ENCODE measurements at regions not wholly inside any gene's neighbourhood (a gene's known extent, or its start where the extent isn't known, plus 50 kb on each side); places are given as distances from the start of the nearest gene placed in this dataset.

GRCh38 chr2:48249631-48250473 is 64.6 kb upstream of the FOXN2 start (continued):
- TF ChIP-seq KDM4B (CRISPR knock-in tag; IDR thresholded peaks at IDR 0.05): no peak
- peak; percentile 90; the same call in 1 of the 2 replicates for TF ChIP-seq CSRNP1 (CRISPR knock-in tag; IDR thresholded peaks at IDR 0.05)
- no peak; the same call in 1 of the 2 replicates for TF ChIP-seq NR1H2 (CRISPR knock-in tag; IDR thresholded peaks at IDR 0.05; ENCODE audit: borderline replicate concordance, low read depth)
- no peak for TF ChIP-seq MEIS1 (CRISPR knock-in tag; IDR thresholded peaks at IDR 0.05; ENCODE audit: borderline replicate concordance)
- TF ChIP-seq MTF2 (CRISPR knock-in tag; IDR thresholded peaks at IDR 0.05; ENCODE audit: borderline replicate concordance): no peak
- no peak for TF ChIP-seq ZNF557 (CRISPR knock-in tag; IDR thresholded peaks at IDR 0.05)
- TF ChIP-seq ZNF362 (CRISPR knock-in tag; IDR thresholded peaks at IDR 0.05; ENCODE audit: borderline replicate concordance): peak; percentile 64; the same call in 1 of the 2 replicates
- no peak for TF ChIP-seq TERF1 (CRISPR knock-in tag; IDR thresholded peaks at IDR 0.05)
- TF ChIP-seq ZSCAN25 (CRISPR knock-in tag; IDR thresholded peaks at IDR 0.05): peak; percentile 78
- TF ChIP-seq PRDM4 (CRISPR knock-in tag; IDR thresholded peaks at IDR 0.05; ENCODE audit: borderline replicate concordance): no peak
- TF ChIP-seq ATM (IDR thresholded peaks at IDR 0.05; ENCODE audit: borderline replicate concordance): no peak
- TF ChIP-seq CEBPB (IDR thresholded peaks at IDR 0.05; ENCODE audit: borderline replicate concordance, low read depth, low read length): peak; percentile 99
- TF ChIP-seq ZBTB37 (CRISPR knock-in tag; IDR thresholded peaks at IDR 0.05): no peak
- no peak for TF ChIP-seq ZFP90 (CRISPR knock-in tag; IDR thresholded peaks at IDR 0.05; ENCODE audit: borderline replicate concordance)
- TF ChIP-seq ZNF850 (CRISPR knock-in tag; conservative IDR thresholded peaks at IDR 0.05): no peak
- no peak for TF ChIP-seq NFE2 (CRISPR knock-in tag; IDR thresholded peaks at IDR 0.05)
- no peak for TF ChIP-seq GTF3A (CRISPR knock-in tag; conservative IDR thresholded peaks at IDR 0.05)
- TF ChIP-seq ZNF562 (CRISPR knock-in tag; IDR thresholded peaks at IDR 0.05; ENCODE audit: borderline replicate concordance): no peak
- TF ChIP-seq ZNF616 (CRISPR knock-in tag; IDR thresholded peaks at IDR 0.05; ENCODE audit: low read depth): no peak
